Stomach (tissue), 8 donors: ENCODE measurements at regions not wholly inside any gene's neighbourhood (a gene's known extent, or its start where the extent isn't known, plus 50 kb on each side); places are given as distances from the start of the nearest gene placed in this dataset.

Experiments used
- DNase-seq, 2 donors: peaks; one replicate each; pipeline versions ENCODE4 v3.0.0 to v3.0.0-alpha.2; 2013 to 2019
- H3K27ac ChIP-seq, 5 donors: fragments of 200-600 bp in 4 of 5; sonication (generic) in 4 of 5; one replicate each; pipeline ENCODE4 v1.5.1; 2013 to 2019; ENCODE audit warnings: mild to moderate bottlenecking in 1 of 5, moderate library complexity in 1 of 5
- H3K27me3 ChIP-seq, 3 donors: fragments of 200-600 bp; sonication (generic); one replicate each; pipeline ENCODE4 v1.5.1; 2017 to 2019; ENCODE audit warnings: mixed run types in 1 of 3
- H3K36me3 ChIP-seq, 4 donors: fragments of 200-600 bp; sonication (generic); 1 replicate in 3 of 4; 2 replicates in 1 of 4; pipeline ENCODE4 v1.5.1; 2016 to 2019
- H3K4me1 ChIP-seq, 4 donors: fragments of 200-600 bp; sonication (generic); one replicate each; pipeline ENCODE4 v1.5.1; 2016 to 2019
- H3K4me3 ChIP-seq, 4 donors: fragments of 200-600 bp; sonication (generic) in 3 of 4; one replicate each; pipeline ENCODE4 v1.5.1; 2016 to 2019; ENCODE audit warnings: mild to moderate bottlenecking in 1 of 4
- H3K9me3 ChIP-seq, 4 donors: fragments of 200-600 bp; sonication (generic); one replicate each; pipeline ENCODE4 v1.5.1; 2016 to 2019
- CTCF ChIP-seq, 7 experiments: fragments of 450-650 bp in 4 of 7; fragments of 200-600 bp in 3 of 7; sonication (generic) in 3 of 7; IDR thresholded peaks; one replicate each; pipeline ENCODE4 v1.5.1; 2016 to 2019; ENCODE audit warnings: antibody characterized with exemption in 7 of 7, control low read depth in 2 of 7, mild to moderate bottlenecking in 1 of 7
- EP300 ChIP-seq: sonication (generic); formaldehyde crosslinking; IDR thresholded peaks from one replicate; pipeline ENCODE4 v1.6.1; 2017; ENCODE audit warnings: antibody characterized with exemption
- POLR2A ChIP-seq, 4 donors: fragments of 450-650 bp; IDR thresholded peaks; one replicate each; pipeline ENCODE4 v1.6.1; 2016; ENCODE audit warnings: antibody characterized with exemption in 4 of 4, control low read depth in 2 of 4, mild to moderate bottlenecking in 1 of 4, moderate library complexity in 1 of 4
- POLR2AphosphoS5 ChIP-seq, 3 donors: sonication (generic); formaldehyde crosslinking; IDR thresholded peaks; one replicate each; pipeline ENCODE4 v1.6.1; 2016; ENCODE audit warnings: antibody characterized with exemption in 3 of 3
- WGBS, 5 donors: extraction: QIAGEN DNeasy Blood & Tissue Kit in 3 of 5; methylation state at CpG; one replicate each; pipeline versions ENCODE4 v1.1.5 to v1.1.7; 2013 to 2018; 5-methylcytosine and 5-hydroxymethylcytosine counted together
- intact Hi-C: fragments of 100-400 bp; cut with DNase I; formaldehyde crosslinking; loops from one replicate; pipeline ENCODE4 v1.15.1; 2023; ENCODE audit warnings: low total_unique reads
- donor health status: healthy with polysubstance abuse.
- donor health status: Bipolar disorder and iron deficiency.
- donor health status: healthy.

GRCh38 chr13:105787632-105788031 lies 747.8 kb downstream of the EFNB2 start:
- no peaks in the 10 kb centered on the region for H3K9me3 ChIP-seq
- intact Hi-C loops: no loop called here
- H3K27ac ChIP-seq: no peak overlapping the region
- H3K36me3 ChIP-seq: no peaks in the 10 kb centered on the region
- H3K4me1 ChIP-seq: peaks cover 0 to 8% (median 0%) of the 10 kb centered on the region in 4 donors
- H3K4me3 ChIP-seq: no peak overlapping the region
- WGBS, 5 donors: 28 to 47% (median 40%) methylated on average over 9 of the region's 9 CpGs
- DNase-seq: no peak
- no peak for TF ChIP-seq EP300
- TF ChIP-seq POLR2A (IDR thresholded peaks at IDR 0.05): no peak
- no peak for TF ChIP-seq CTCF (IDR thresholded peaks at IDR 0.05)
- TF ChIP-seq POLR2AphosphoS5 (IDR thresholded peaks at IDR 0.05): no peak
- no peaks in the 10 kb centered on the region for H3K27me3 ChIP-seq

GRCh38 chr13:105785436-105785835 lies 750.0 kb downstream of the EFNB2 start:
- 73 to 90% (median 88%) methylated on average over 2 of the region's 2 CpGs for WGBS, 5 donors
- H3K27ac ChIP-seq: no peak overlapping the region
- no peaks in the 10 kb centered on the region for H3K9me3 ChIP-seq
- no peak for DNase-seq
- no peak overlapping the region for H3K4me3 ChIP-seq
- H3K4me1 ChIP-seq: peaks cover 0 to 8% (median 0%) of the 10 kb centered on the region in 4 donors
- no peaks in the 10 kb centered on the region for H3K36me3 ChIP-seq
- TF ChIP-seq POLR2A (IDR thresholded peaks at IDR 0.05) (no peak), POLR2AphosphoS5 (IDR thresholded peaks at IDR 0.05) (no peak), CTCF (IDR thresholded peaks at IDR 0.05) (no peak), EP300 (no peak)
- intact Hi-C loops: no loop called here
- H3K27me3 ChIP-seq: no peaks in the 10 kb centered on the region

- no peak overlapping the region for H3K4me3 ChIP-seq
- no peaks in the 10 kb centered on the region for H3K36me3 ChIP-seq
- DNase-seq: no peak
- no peaks in the 10 kb centered on the region for H3K27me3 ChIP-seq
- no peaks in the 10 kb centered on the region for H3K9me3 ChIP-seq
- H3K27ac ChIP-seq: no peak overlapping the region
- TF ChIP-seq CTCF (IDR thresholded peaks at IDR 0.05): no peak
- TF ChIP-seq POLR2A (IDR thresholded peaks at IDR 0.05): no peak
- TF ChIP-seq POLR2AphosphoS5 (IDR thresholded peaks at IDR 0.05): no peak
- no peak for TF ChIP-seq EP300
- 49 to 63% (median 55%) methylated on average over 1 of the region's 1 CpG for WGBS, 5 donors
- peaks cover 0 to 8% (median 0%) of the 10 kb centered on the region in 4 donors for H3K4me1 ChIP-seq
- intact Hi-C loops: no loop called here
These were observed 752.2 kb downstream of the EFNB2 start for GRCh38 chr13:105783261-105783660.

- H3K27me3 ChIP-seq: no peaks in the 10 kb centered on the region
- H3K4me3 ChIP-seq: no peak overlapping the region
- 36 to 46% (median 44%) methylated on average over 1 of the region's 1 CpG for WGBS, 5 donors
- no peak overlapping the region for H3K27ac ChIP-seq
- H3K4me1 ChIP-seq: peaks cover 0 to 10% (median 4%) of the 10 kb centered on the region in 4 donors
- H3K9me3 ChIP-seq: no peaks in the 10 kb centered on the region
- peak in 1 of 2 donors; percentile 8 for DNase-seq
- H3K36me3 ChIP-seq: no peaks in the 10 kb centered on the region
- no peak for TF ChIP-seq POLR2AphosphoS5 (IDR thresholded peaks at IDR 0.05)
- TF ChIP-seq EP300: no peak
- TF ChIP-seq POLR2A (IDR thresholded peaks at IDR 0.05): no peak
- TF ChIP-seq CTCF (IDR thresholded peaks at IDR 0.05): no peak
- intact Hi-C loops: no loop called here
These were observed 757.3 kb downstream of the EFNB2 start for GRCh38 chr13:105778196-105778595.
